Lower lobe of right lung (tissue), 2 donors: ENCODE measurements at regions not wholly inside any gene's neighbourhood (a gene's known extent, or its start where the extent isn't known, plus 50 kb on each side); places are given as distances from the start of the nearest gene placed in this dataset.

Experiments used
- ATAC-seq, 2 donors: fragments of 200-7000 bp; cut with Tn5 transposase; one replicate each; pipeline ENCODE4 v1.9.1; 2020 to 2022; ENCODE audit warnings: mild to moderate bottlenecking in 2 of 2, moderate library complexity in 2 of 2
- DNase-seq: peaks from one replicate; pipeline ENCODE4 v3.0.0-alpha.2; 2020
- H3K27ac ChIP-seq: fragments of 200-600 bp; one replicate; pipeline ENCODE4 v1.8.0; 2022
- H3K27me3 ChIP-seq: fragments of 200-600 bp; one replicate; pipeline ENCODE4 v1.8.0; 2022; ENCODE audit warnings: low read depth
- H3K36me3 ChIP-seq: fragments of 200-600 bp; one replicate; pipeline ENCODE4 v1.8.0; 2022; ENCODE audit warnings: mild to moderate bottlenecking
- H3K4me1 ChIP-seq: fragments of 200-600 bp; one replicate; pipeline ENCODE4 v1.8.0; 2022
- H3K4me3 ChIP-seq: fragments of 200-600 bp; one replicate; pipeline ENCODE4 v1.8.0; 2022; ENCODE audit warnings: mild to moderate bottlenecking
- H3K9me3 ChIP-seq: fragments of 200-600 bp; one replicate; pipeline ENCODE4 v1.8.0; 2022
- CTCF ChIP-seq: fragments of 200-600 bp; IDR thresholded peaks from one replicate; pipeline ENCODE4 v1.8.0; 2022; ENCODE audit warnings: antibody characterized with exemption, mild to moderate bottlenecking
- intact Hi-C: fragments of 100-400 bp; cut with DNase I; formaldehyde crosslinking; loops from one replicate; pipeline ENCODE4 v1.11.0; 2022
- donor health status: DM: no; HTN: yes; CAD: no; lungs with severe emphysema.

DNA sequence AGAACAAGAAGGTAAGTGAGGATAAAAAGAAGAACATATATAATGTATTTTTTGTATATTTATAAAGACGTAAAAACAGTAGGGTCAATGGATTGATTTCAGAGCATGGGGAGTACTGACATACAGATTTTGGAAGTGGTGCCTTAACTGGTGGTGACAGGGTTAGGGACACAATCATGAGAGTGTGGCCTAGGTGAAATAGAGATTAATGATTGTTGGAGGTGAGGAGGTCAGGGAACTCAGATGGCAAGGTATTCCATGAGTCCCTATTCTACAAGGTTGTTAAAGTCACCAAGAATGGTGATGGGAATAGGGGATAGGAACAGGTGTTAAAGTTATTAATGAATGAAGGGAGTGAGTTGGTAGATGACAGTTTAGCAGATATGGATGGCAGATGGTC lies 210.8 kb downstream of the SEMA6A start:
- DNase-seq (no peak), ATAC-seq (no peak)
- TF ChIP-seq CTCF = no peak
- H3K36me3 ChIP-seq = no peaks in the 10 kb centered on the region
- intact Hi-C loops = no loop called here
- H3K4me1 ChIP-seq = peaks cover 14% of the 10 kb centered on the region
- H3K4me3 ChIP-seq = no peak overlapping the region
- H3K27ac ChIP-seq = no peak overlapping the region
- no peaks in the 10 kb centered on the region for H3K9me3 ChIP-seq
- no peaks in the 10 kb centered on the region for H3K27me3 ChIP-seq

GRCh38 chr5:116361979-116362577 lies 212.5 kb downstream of the SEMA6A start:
- no peaks in the 10 kb centered on the region for H3K27me3 ChIP-seq
- ATAC-seq (no peak), DNase-seq (no peak)
- no peak for TF ChIP-seq CTCF
- no peaks in the 10 kb centered on the region for H3K36me3 ChIP-seq
- no peak overlapping the region for H3K27ac ChIP-seq
- intact Hi-C loops = no loop called here
- H3K4me1 ChIP-seq = peaks cover 18% of the 10 kb centered on the region
- peak overlapping the region; percentile 43 for H3K4me3 ChIP-seq
- H3K9me3 ChIP-seq = no peaks in the 10 kb centered on the region

- H3K9me3 ChIP-seq = no peaks in the 10 kb centered on the region
- peak overlapping the region; percentile 43 for H3K4me3 ChIP-seq
- no peak overlapping the region for H3K27ac ChIP-seq
- peak; percentile 14 for TF ChIP-seq CTCF
- H3K27me3 ChIP-seq = no peaks in the 10 kb centered on the region
- DNase-seq (peak; percentile 51), ATAC-seq (peak; percentile 57 to 76)
- no peaks in the 10 kb centered on the region for H3K36me3 ChIP-seq
- intact Hi-C loops = no loop called here
- H3K4me1 ChIP-seq = peaks cover 18% of the 10 kb centered on the region
These were observed 213.3 kb downstream of the SEMA6A start for GRCh38 chr5:116361171-116361967.

DNA sequence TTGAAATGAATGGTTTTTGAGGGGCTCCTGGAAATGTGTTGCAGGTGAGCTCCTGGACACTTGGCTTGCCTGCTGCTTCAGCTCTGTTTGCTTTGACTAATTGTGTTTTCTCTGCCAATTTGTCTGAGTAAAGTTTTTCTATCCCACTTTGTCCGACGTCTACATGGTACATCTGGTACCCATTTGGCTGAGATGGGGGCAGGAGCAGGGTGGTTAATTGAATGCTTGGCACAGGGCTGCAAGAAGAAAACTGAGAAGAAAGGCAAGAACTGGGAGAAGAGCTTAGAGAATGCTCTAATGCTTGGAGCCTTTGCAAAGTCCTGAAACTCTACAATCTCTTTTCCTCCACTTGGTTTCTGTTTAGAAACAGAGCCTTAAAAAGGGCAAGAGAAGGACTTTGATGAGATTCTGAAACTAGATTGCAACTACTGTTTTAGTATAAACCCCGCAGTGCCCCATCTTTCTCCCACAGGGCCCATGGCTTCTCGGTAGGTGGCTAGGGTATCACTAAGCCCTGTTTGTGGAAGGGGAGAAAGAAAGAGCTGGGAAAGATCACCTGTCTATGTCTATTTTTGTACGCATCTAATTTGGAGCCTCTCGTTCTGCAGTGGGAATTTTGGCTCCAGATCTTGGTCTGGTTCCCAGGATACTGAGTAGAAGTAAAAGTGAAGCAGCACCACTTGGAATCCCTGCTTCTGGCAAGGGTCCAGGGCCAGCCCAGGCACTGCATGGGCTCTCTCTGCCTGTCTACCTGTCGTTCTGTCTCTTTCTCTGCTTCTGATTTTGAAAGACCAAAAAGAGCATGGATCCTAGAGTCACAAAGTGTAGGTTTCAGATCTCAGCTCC lies 214.4 kb downstream of the SEMA6A start:
- no peak for TF ChIP-seq CTCF
- intact Hi-C loops = no loop called here

DNA sequence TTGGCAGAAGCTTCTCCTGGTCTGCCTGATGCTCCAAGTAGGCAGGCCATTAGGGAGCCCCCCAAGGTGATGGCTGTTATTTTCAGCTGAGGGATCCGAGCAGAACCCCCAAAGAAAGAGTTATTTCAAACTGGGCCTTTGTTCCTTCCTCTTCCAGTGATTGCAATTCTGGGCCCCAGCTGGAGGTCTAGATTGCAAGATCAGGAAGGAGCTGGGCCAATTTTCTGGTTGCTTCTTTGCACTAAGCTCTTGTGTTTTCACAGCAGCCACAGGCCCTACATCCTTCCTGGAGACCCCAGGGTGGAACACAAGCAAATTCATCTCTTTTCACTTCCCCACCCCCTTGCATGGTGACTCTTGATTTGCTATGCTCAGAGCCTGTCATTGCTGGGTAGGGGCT lies 215.0 kb downstream of the SEMA6A start:
- DNase-seq (no peak), ATAC-seq (no peak)
- Histone ChIP-seq H3K4me3 (no peak overlapping the region), H3K36me3 (no peaks in the 10 kb centered on the region), H3K27me3 (no peaks in the 10 kb centered on the region), H3K9me3 (no peaks in the 10 kb centered on the region), H3K27ac (no peak overlapping the region), H3K4me1 (peaks cover 18% of the 10 kb centered on the region)
- intact Hi-C loops = no loop called here
- TF ChIP-seq CTCF = no peak

More for the DNA sequence above, 214.4 kb downstream of the SEMA6A start:
- Histone ChIP-seq H3K4me3 (no peak overlapping the region), H3K4me1 (peaks cover 18% of the 10 kb centered on the region), H3K9me3 (no peaks in the 10 kb centered on the region), H3K27me3 (no peaks in the 10 kb centered on the region), H3K27ac (no peak overlapping the region), H3K36me3 (no peaks in the 10 kb centered on the region)
- ATAC-seq (no peak), DNase-seq (no peak)
